NK-92 treated with Interleukin-12 subunit alpha and Interleukin-12 subunit beta, amount 100 ng/mL, for 24 hours (cell line): ENCODE measurements at regions not wholly inside any gene's neighbourhood (a gene's known extent, or its start where the extent isn't known, plus 50 kb on each side); places are given as distances from the start of the nearest gene placed in this dataset.

Experiments
- DNase-seq: peaks from one replicate; lab custom pipeline; 2025; lab: John Stamatoyannopoulos, UW

DNA sequence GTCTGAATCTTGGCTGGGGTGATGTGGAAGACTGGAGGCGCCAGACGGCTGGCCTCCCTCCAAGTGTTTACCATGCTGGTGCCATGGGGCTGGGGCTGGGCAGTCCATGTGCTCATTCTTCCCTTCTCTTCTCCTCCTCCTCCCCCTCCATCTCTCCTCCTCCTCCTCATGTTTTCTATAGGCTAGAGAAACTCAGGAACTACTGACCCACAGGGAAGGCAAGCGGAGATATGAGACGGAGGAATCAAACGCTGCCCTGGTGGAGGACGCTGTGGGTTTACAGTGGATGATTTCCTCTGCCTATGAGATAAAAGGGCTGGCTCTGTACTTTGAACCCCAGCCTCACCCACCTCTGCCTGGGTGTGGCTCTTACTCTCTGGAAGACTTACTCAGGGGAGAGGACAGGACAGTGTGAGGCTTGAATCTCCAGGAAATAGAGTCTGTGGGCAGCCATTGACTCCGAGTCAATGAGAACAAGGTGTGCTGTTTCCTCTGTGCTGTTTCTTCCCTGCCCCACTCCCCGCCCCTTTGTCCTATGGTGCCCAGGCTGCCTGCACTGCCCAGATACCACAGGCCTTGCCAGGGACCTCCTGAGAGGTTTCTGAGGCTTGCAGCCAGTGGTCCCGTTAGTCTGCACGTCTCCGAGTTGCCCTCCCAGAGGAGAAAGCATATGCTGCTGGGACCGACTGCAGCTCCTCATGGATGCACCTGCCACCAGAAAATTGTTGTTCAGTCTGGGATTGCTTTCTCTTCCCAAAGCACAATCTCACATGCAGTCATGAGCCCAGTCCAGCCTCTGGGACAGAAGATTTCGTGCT lies 132.6 kb upstream of the ARHGAP5 start:
- no peak for DNase-seq

GRCh38 chr14:31945074-31945613 lies 132.0 kb upstream of the ARHGAP5 start:
- DNase-seq, result no peak

GRCh38 chr14:31945701-31946100 lies 131.4 kb upstream of the ARHGAP5 start:
- no peak for DNase-seq

GRCh38 chr14:31947076-31947475 lies 130.0 kb upstream of the ARHGAP5 start:
- no peak for DNase-seq

GRCh38 chr14:31947680-31948595 lies 129.2 kb upstream of the ARHGAP5 start:
- no peak for DNase-seq

DNA sequence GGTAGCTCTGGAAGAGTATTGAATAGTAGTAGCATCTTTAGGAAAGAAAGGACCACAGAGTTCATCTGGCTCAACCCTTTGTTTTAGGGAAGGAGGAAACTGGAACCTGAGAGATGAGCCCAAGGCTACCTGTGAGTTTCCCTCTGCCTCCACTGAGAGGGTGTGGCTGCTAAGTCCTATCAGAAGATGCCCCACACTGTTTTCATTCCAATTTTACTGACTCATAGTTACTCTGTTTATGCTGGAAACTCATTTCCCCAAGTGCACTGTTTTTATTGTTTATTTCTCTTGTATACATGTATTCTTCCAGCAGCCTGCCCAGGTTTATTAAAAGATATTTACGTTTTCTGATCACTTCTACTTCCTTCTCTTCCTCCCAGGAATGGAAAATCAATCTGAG lies 127.4 kb upstream of the ARHGAP5 start:
- no peak for DNase-seq

DNA sequence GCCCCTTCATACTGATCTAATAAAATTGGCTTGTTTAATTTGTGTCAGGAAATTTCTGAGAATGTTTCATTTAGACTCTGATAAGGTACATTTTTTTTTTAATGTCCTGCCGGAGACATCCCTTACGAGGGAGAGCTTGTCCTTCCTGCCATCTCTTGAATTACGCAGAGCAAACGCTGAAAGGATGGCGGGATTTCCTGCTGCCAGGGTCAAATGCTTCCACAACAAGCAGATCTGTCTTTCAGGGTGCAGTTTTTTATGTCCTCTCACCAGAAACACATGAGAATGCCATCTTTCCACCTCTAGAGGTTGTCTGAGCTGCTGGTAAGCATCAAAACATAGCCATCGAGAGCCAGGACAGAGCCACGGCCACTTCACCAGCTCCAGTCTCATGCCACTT lies 126.8 kb upstream of the ARHGAP5 start:
- no peak for DNase-seq

DNA sequence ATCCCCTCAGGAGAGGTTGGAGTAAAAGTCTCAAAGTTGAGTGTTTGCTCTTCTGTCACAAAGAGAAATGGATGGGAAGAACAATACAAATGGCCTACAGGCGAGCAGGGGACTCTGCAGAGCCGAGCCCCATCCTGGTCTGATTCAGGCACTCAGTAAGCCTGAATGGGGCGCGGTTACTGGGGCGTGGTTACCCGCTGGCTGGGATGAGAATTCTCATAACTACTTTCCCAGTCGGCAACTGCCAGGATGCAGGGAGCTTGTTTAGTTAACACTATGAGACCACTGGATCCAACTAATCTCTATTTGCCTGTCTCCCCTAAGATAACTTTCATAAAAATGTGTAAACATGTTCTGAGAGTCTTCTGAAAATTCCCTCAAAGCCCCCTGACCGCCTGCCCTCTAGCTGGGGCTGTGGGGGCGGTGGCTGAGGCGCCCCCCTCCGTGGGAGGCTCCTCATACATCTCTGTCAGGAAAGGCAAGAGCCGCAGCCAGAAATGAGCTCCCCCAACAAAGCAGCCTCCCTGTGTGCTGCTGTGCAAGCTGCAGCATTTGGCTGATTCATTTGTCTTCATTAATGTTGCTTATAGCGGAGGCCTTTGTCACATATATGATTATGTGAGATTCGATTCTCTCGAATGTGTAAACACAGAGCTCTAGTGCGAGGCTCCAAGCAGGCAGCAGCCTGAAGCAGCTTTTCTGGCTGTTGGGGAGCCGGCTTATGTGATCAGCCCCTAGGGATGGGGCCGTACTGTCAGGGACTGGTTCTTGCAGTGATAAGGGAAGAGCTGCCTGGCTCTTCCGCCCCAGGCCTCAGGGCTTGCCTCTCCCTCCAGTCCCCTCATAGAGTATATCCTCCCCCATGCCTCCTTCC lies 126.1 kb upstream of the ARHGAP5 start:
- DNase-seq, result no peak

- DNase-seq, result no peak
These were observed 125.5 kb upstream of the ARHGAP5 start for GRCh38 chr14:31951638-31951964.

GRCh38 chr14:31952573-31952972 lies 124.5 kb upstream of the ARHGAP5 start:
- DNase-seq, result no peak

GRCh38 chr14:31953210-31953609 lies 123.9 kb upstream of the ARHGAP5 start:
- DNase-seq, result no peak

- DNase-seq, result no peak
These were observed 122.1 kb upstream of the ARHGAP5 start for GRCh38 chr14:31954991-31955390.

GRCh38 chr14:31955936-31956579 lies 121.0 kb upstream of the ARHGAP5 start:
- no peak for DNase-seq

DNA sequence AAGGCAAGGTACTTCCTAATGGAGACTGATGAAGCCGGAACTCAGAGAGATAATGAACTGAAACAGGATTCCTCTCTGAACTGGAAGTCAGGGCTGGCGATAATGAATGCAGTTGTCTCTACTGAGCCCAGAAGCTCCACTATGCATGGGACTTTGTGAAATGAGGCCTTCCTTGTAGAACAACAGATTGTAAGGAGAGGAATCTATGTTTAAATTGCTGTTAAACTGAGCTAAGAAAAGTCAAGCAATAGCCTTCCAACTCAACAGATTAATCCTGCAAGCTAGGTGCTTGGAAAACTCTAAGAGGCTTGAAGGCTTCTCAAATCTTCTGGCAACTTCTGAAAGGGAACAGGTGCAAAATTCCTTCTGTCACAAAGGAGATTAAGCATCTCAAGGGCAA lies 119.5 kb upstream of the ARHGAP5 start:
- no peak for DNase-seq

- no peak for DNase-seq
These were observed 117.1 kb upstream of the ARHGAP5 start for GRCh38 chr14:31960039-31960438.

- no peak for DNase-seq
These were observed 115.2 kb upstream of the ARHGAP5 start for GRCh38 chr14:31961896-31962295.

- DNase-seq, result no peak
These were observed 114.2 kb upstream of the ARHGAP5 start for GRCh38 chr14:31962920-31963319.

DNA sequence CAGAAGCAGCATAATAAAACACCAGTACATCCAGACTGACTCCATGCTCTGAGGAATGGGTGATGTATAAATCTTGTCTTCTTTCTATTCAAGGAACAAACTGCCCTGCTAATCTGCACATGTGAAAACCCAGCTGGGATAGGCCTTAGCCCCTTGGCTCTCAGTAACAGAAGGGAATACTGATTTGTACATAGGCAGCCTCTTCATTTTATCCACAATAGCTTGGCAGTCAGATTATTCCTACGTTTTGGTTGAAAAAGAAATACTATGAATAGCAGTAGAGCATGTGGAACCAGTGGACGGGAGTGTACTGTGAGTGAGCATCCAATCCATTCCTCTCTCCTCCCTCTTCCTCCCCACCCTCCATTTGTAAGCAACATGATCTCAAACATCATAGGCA lies 113.5 kb upstream of the ARHGAP5 start:
- DNase-seq, result no peak

- no peak for DNase-seq
These were observed 112.6 kb upstream of the ARHGAP5 start for GRCh38 chr14:31964490-31964889.

DNA sequence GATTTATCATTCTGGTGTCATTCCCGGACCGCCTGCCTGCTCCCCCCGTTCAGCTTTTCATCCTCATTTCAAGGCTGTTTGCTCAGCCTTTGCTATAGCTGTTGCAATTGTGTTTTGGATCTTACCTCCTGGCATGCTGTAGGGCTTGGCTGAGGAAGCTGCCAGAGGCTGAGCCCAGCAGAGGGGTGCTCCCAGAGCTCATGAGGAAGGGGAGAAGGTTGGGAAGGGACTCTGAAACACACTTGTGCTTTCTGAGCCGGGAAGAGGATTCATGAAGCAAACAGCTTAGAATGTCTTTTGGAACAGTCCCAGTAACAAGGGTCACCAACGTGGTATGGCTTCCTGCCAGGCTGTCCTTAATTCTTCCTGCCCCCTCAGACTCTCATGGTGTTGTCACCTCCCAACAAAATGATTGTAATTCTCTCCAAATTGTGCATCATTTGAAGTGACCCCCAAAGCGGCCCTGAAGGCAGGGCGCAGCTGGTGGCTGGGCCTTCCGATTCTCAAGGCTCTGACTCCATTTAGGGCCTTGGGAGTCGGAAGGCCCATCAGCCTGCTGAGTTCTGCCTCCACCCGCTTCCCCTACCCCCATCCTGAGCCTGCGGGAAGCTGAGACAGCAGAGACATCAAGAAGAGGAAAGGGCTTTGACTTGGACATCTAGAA lies 111.9 kb upstream of the ARHGAP5 start:
- no peak for DNase-seq
